ENCODE measurements at regions not wholly inside any gene's neighbourhood (a gene's known extent, or its start where the extent isn't known, plus 50 kb on each side); places are given as distances from the start of the nearest gene placed in this dataset.

GRCh38 chr10:81000781-81001180 is 463.1 kb downstream of the SH2D4B start:
- TF ChIP-seq CTCF (IDR thresholded peaks at IDR 0.05) (no peak), POLR2A (IDR thresholded peaks at IDR 0.05) (no peak)
